C4-2B (cell line): ENCODE measurements at regions not wholly inside any gene's neighbourhood (a gene's known extent, or its start where the extent isn't known, plus 50 kb on each side); places are given as distances from the start of the nearest gene placed in this dataset.

Experiments used
- CTCF ChIP-seq: fragments of 450-650 bp; conservative IDR thresholded peaks from 2 replicates; pipeline ENCODE4 v1.5.1; 2017; ENCODE audit warnings: mild to moderate bottlenecking
- ZFX ChIP-seq: fragments of 450-650 bp; IDR thresholded peaks from 2 replicates; pipeline ENCODE4 v1.6.1; 2017

GRCh38 chrX:87728459-87728858, 210.9 kb downstream of the KLHL4 start:
- no peak for TF ChIP-seq CTCF
- TF ChIP-seq ZFX: no peak
